H1 (cell line): ENCODE measurements at regions not wholly inside any gene's neighbourhood (a gene's known extent, or its start where the extent isn't known, plus 50 kb on each side); places are given as distances from the start of the nearest gene placed in this dataset.

Experiments used
- CTCF ChIA-PET: fragments of 300-600 bp; sonication (Branson Sonifier 250); formaldehyde crosslinking; loops from one replicate; lab custom pipeline; 2021; ENCODE audit not compliant: partially characterized antibody; lab: Charles Lee
- POLR2A ChIA-PET: fragments of 300-600 bp; sonication (Branson Sonifier 250); formaldehyde crosslinking; loops from one replicate; lab custom pipeline; 2021; ENCODE audit warnings: inconsistent platforms; ENCODE audit not compliant: partially characterized antibody; lab: Charles Lee
- DNase-seq, 2 experiments: peaks; one replicate each; pipeline versions ENCODE4 v3.0.0 to v3.0.0-alpha.2; 2010 to 2022; ENCODE audit warnings: low spot score in 2 of 2, low read depth in 1 of 2, mixed read lengths in 1 of 2
- FAIRE-seq: peaks from 2 replicates; lab custom pipeline; 2011; peaks lifted over from hg19 to GRCh38; lab: Jason Lieb, UNC
- H2AFZ ChIP-seq: 2 replicates; pipeline ENCODE4 v1.8.1; 2012; ENCODE audit warnings: low read length, inconsistent platforms
- H2AK5ac ChIP-seq: 2 replicates; pipeline ENCODE4 v1.6.1; 2013; ENCODE audit warnings: low read depth, low read length
- H2BK120ac ChIP-seq: replicated peaks from 2 replicates; pipeline ENCODE3; 2013; ENCODE audit warnings: low read depth, low read length, inconsistent platforms
- H2BK12ac ChIP-seq: 2 replicates; pipeline ENCODE4 v1.6.1; 2013; ENCODE audit warnings: low read depth, low read length
- H2BK15ac ChIP-seq: 2 replicates; pipeline ENCODE4 v1.6.1; 2013; ENCODE audit warnings: low read length
- H2BK20ac ChIP-seq: 2 replicates; pipeline ENCODE4 v1.6.1; 2013; ENCODE audit warnings: low read length
- H2BK5ac ChIP-seq: 2 replicates; pipeline ENCODE4 v1.6.1; 2013; ENCODE audit warnings: low read depth, low read length
- H3K14ac ChIP-seq: 2 replicates; pipeline ENCODE4 v1.6.1; 2013; ENCODE audit warnings: inconsistent platforms; ENCODE audit not compliant: insufficient read length
- H3K18ac ChIP-seq: 2 replicates; pipeline ENCODE4 v1.6.1; 2013; ENCODE audit warnings: low read length; ENCODE audit errors: extremely low read depth
- H3K23ac ChIP-seq: 2 replicates; pipeline ENCODE4 v1.6.1; 2013; ENCODE audit warnings: inconsistent platforms; ENCODE audit not compliant: insufficient read length
- H3K23me2 ChIP-seq: 2 replicates; pipeline ENCODE4 v1.6.1; 2013; ENCODE audit warnings: low read depth, low read length
- H3K27ac ChIP-seq: 2 replicates; pipeline ENCODE4 v1.6.1; 2011; ENCODE audit warnings: low read depth, low read length, inconsistent platforms
- H3K27me3 ChIP-seq, 4 experiments: replicated peaks in 1 of 4; 1 replicate in 1 of 4; 2 replicates in 3 of 4; pipeline versions ENCODE4 v1.6.1 to v1.8.1; 2011 to 2013; ENCODE audit warnings: low read length in 3 of 4, mild to moderate bottlenecking in 3 of 4, inconsistent platforms in 2 of 4, mixed read lengths in 2 of 4, moderate library complexity in 1 of 4; ENCODE audit not compliant: control insufficient read depth in 3 of 4, insufficient read depth in 3 of 4; ENCODE audit errors: extremely low read depth in 1 of 4
- H3K36me3 ChIP-seq, 4 experiments: 2 replicates each; pipeline versions ENCODE4 v1.6.1 to v1.8.1; 2011 to 2013; ENCODE audit warnings: mild to moderate bottlenecking in 4 of 4, low read length in 3 of 4, moderate library complexity in 2 of 4, control low read depth in 1 of 4, inconsistent platforms in 1 of 4; ENCODE audit not compliant: insufficient read depth in 4 of 4, control insufficient read depth in 2 of 4
- H3K4ac ChIP-seq: replicated peaks from 2 replicates; pipeline ENCODE3; 2013; ENCODE audit warnings: low read length, low read depth, mixed read lengths, inconsistent platforms; ENCODE audit not compliant: insufficient read length
- H3K4me1 ChIP-seq, 4 experiments: replicated peaks in 1 of 4; 1 replicate in 1 of 4; 2 replicates in 3 of 4; pipeline versions ENCODE4 v1.6.1 to v1.8.1; 2011 to 2013; ENCODE audit warnings: low read length in 3 of 4, inconsistent platforms in 2 of 4, mixed read lengths in 1 of 4; ENCODE audit not compliant: insufficient read depth in 4 of 4, control insufficient read depth in 3 of 4
- H3K4me2 ChIP-seq, 2 experiments: 2 replicates each; pipeline versions ENCODE4 v1.6.1 to v1.8.1; 2011 to 2013; ENCODE audit warnings: low read depth in 2 of 2, low read length in 2 of 2, control low read depth in 1 of 2, inconsistent platforms in 1 of 2, mild to moderate bottlenecking in 1 of 2; ENCODE audit not compliant: insufficient read depth in 1 of 2
- H3K4me3 ChIP-seq, 4 experiments: fragments of 200-600, 300-600 bp in 1 of 4; sonication (generic), shearing (Covaris generic), sonication (Bioruptor Twin) in 1 of 4; 2 replicates each; pipeline versions ENCODE4 v1.5.1 to v1.8.1; 2011 to 2016; ENCODE audit warnings: low read length in 4 of 4, low read depth in 3 of 4, control low read depth in 2 of 4, inconsistent platforms in 2 of 4, mild to moderate bottlenecking in 2 of 4, mixed read lengths in 1 of 4, moderate library complexity in 1 of 4; ENCODE audit not compliant: insufficient read depth in 2 of 4; ENCODE audit errors: extremely low read depth in 1 of 4
- H3K56ac ChIP-seq: replicated peaks from 2 replicates; pipeline ENCODE3; 2013; ENCODE audit warnings: low read depth, mild to moderate bottlenecking, mixed read lengths, low read length, inconsistent platforms; ENCODE audit not compliant: insufficient read length
- H3K79me1 ChIP-seq: 2 replicates; pipeline ENCODE4 v1.6.1; 2013; ENCODE audit warnings: low read depth, low read length, control low read depth
- H3K79me2 ChIP-seq, 2 experiments: 2 replicates each; pipeline versions ENCODE4 v1.6.1 to v1.8.1; 2012 to 2013; ENCODE audit warnings: low read length in 2 of 2, mild to moderate bottlenecking in 2 of 2, inconsistent platforms in 1 of 2; ENCODE audit not compliant: insufficient read depth in 2 of 2, control insufficient read depth in 1 of 2
- H3K9ac ChIP-seq, 4 experiments: replicated peaks in 1 of 4; 1 replicate in 1 of 4; 2 replicates in 3 of 4; pipeline versions ENCODE4 v1.6.1 to v1.8.1; 2011 to 2013; ENCODE audit warnings: low read depth in 3 of 4, low read length in 3 of 4, control low read depth in 2 of 4, mild to moderate bottlenecking in 2 of 4, moderate library complexity in 2 of 4, inconsistent platforms in 1 of 4; ENCODE audit errors: extremely low read depth in 1 of 4
- H3K9me3 ChIP-seq, 2 experiments: 2 replicates each; pipeline versions ENCODE4 v1.6.1 to v1.8.1; 2012 to 2013; ENCODE audit warnings: mild to moderate bottlenecking in 2 of 2, moderate library complexity in 2 of 2, control low read depth in 1 of 2, inconsistent platforms in 1 of 2, low read depth in 1 of 2, low read length in 1 of 2, mixed read lengths in 1 of 2; ENCODE audit not compliant: insufficient read depth in 2 of 2
- H4K20me1 ChIP-seq, 2 experiments: replicated peaks in 1 of 2; 2 replicates each; pipeline versions ENCODE3 to v1.8.1; 2011 to 2013; ENCODE audit warnings: inconsistent platforms in 2 of 2, low read length in 2 of 2, mild to moderate bottlenecking in 1 of 2; ENCODE audit not compliant: insufficient read depth in 2 of 2, control insufficient read depth in 1 of 2
- H4K5ac ChIP-seq: 2 replicates; pipeline ENCODE4 v1.6.1; 2013; ENCODE audit warnings: low read length, low read depth, mixed read lengths, inconsistent platforms; ENCODE audit not compliant: insufficient read length
- H4K8ac ChIP-seq: 2 replicates; pipeline ENCODE4 v1.8.0; 2013; ENCODE audit warnings: mild to moderate bottlenecking, moderate library complexity, low read length, inconsistent platforms; ENCODE audit not compliant: insufficient read depth; ENCODE audit errors: extremely low read depth
- H4K91ac ChIP-seq: replicated peaks from 2 replicates; pipeline ENCODE3; 2013; ENCODE audit warnings: low read length, mixed read lengths, inconsistent platforms; ENCODE audit not compliant: insufficient read length
- ASH2L ChIP-seq: fragments of 200-600, 300-600 bp; sonication (generic); IDR thresholded peaks from one replicate; pipeline ENCODE4 v1.7.1; 2017; ENCODE audit warnings: low read length
- EGR1 ChIP-seq: IDR thresholded peaks from 2 replicates; pipeline ENCODE4 v1.6.1; 2011; ENCODE audit warnings: low read depth, low read length, borderline replicate concordance
- GTF2F1 ChIP-seq: IDR thresholded peaks from 2 replicates; pipeline ENCODE4 v1.6.1; 2012; ENCODE audit warnings: low read depth, low read length, improper control_type of control experiment, borderline replicate concordance
- KDM1A ChIP-seq: fragments of 200-600, 300-600 bp; sonication (generic); IDR thresholded peaks from 2 replicates; pipeline ENCODE4 v1.7.1; 2016; ENCODE audit warnings: mild to moderate bottlenecking, low read length, borderline replicate concordance
- NANOG ChIP-seq: IDR thresholded peaks from 2 replicates; pipeline ENCODE4 v1.6.1; 2011; ENCODE audit warnings: low read length, low read depth, mild to moderate bottlenecking, inconsistent platforms; ENCODE audit not compliant: insufficient read depth, poor library complexity, severe bottlenecking
- POU5F1 ChIP-seq: IDR thresholded peaks from 2 replicates; pipeline ENCODE4 v1.6.1; 2011; ENCODE audit warnings: low read depth, mild to moderate bottlenecking, low read length, moderate library complexity
- WGBS, 2 experiments: shearing (Covaris generic) in 1 of 2; methylation state at CpG; one replicate each; pipeline versions ENCODE4 v1.1.6 to v1.1.7; 2013 to 2015; ENCODE audit warnings: low lambda C conversion rate in 2 of 2, mixed read lengths in 2 of 2, inconsistent platforms in 1 of 2, low coverage in 1 of 2, missing lambda C conversion rate in 1 of 2; ENCODE audit not compliant: insufficient replicate concordance in 2 of 2, insufficient coverage in 1 of 2, insufficient read length in 1 of 2; ENCODE audit errors: extremely low coverage in 1 of 2, missing lambda C conversion rate in 1 of 2; 5-methylcytosine and 5-hydroxymethylcytosine counted together

DNA sequence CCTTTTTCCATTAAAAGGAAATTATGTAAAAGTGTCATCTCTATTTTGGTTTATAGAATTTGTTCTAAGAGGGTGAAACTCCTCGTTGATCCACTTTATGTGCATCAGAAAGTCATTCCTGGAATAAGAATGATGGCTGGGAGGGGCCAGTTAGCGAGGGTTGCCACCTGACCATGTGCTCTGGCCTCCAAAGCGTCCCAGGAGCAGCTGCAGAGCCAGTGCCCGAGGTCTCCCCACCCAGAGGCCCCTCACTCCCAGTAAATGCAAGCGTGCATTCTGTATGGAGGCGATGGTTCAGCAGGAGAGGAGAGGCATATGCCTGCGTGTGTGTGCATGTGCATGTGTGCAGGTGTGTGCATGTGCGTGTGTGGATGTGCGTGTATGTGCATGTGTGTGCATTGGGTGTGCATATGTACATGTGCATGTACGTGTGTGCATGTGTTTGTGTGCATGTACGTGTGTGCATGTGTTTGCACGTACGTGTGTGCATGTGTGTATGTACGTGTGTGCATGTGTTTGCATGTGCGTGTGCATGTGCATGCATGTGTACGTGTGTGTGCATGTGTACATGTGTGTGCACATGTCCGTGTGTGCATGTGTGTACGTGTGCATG, 345.8 kb downstream of the TEX29 start:
- H4K5ac ChIP-seq, result peak overlapping the region; percentile 15
- no peak overlapping the region for H3K9ac ChIP-seq
- FAIRE-seq (no peak), DNase-seq (peak in 1 of 2 experiments; percentile 34)
- H3K18ac ChIP-seq, result no peak overlapping the region
- no peak overlapping the region for H2BK20ac ChIP-seq
- H3K4me1 ChIP-seq, result peaks cover 0 to 8% (median 0%) of the 10 kb centered on the region in 4 experiments; a peak in 2 of 7 replicates
- no peaks in the 10 kb centered on the region for H3K79me2 ChIP-seq
- H2BK5ac ChIP-seq, result peak overlapping the region; percentile 67; the same call in 1 of the 2 replicates
- no peak overlapping the region; the same call in 1 of the 2 replicates for H4K8ac ChIP-seq
- peaks cover 0 to 4% of the 10 kb centered on the region in 2 experiments for H4K20me1 ChIP-seq
- peak overlapping the region; percentile 33 for H2BK120ac ChIP-seq
- H3K56ac ChIP-seq, result no peak overlapping the region
- H3K23ac ChIP-seq, result peak overlapping the region; percentile 96
- H3K4ac ChIP-seq, result peak overlapping the region; percentile 97
- H2AK5ac ChIP-seq, result peak overlapping the region; percentile 79; the same call in 1 of the 2 replicates
- no peak for TF ChIP-seq EGR1
- peak; percentile 53; the same call in 1 of the 2 replicates for TF ChIP-seq KDM1A
- TF ChIP-seq GTF2F1, result no peak
- no peak for TF ChIP-seq NANOG
- TF ChIP-seq POU5F1, result no peak
- TF ChIP-seq ASH2L, result no peak
- H3K14ac ChIP-seq, result peak overlapping the region; percentile 31
- no peaks in the 10 kb centered on the region; a peak in 1 of 8 replicates for H3K36me3 ChIP-seq
- CTCF ChIA-PET, result interaction anchor here (0.6 kb wide), 1 partner anchor 396 kb away, joined by 3 read pairs; no protein-coding TSS in a partner anchor
- no peak overlapping the region for H2AFZ ChIP-seq
- H3K27ac ChIP-seq, result no peak overlapping the region
- peak overlapping the region; percentile 85 for H4K91ac ChIP-seq
- H2BK15ac ChIP-seq, result 0 out of 2 replicates have a peak overlapping the region, but pooled peaks have one; percentile 88
- H2BK12ac ChIP-seq, result peak overlapping the region; percentile 82; the same call in 1 of the 2 replicates
- H3K4me2 ChIP-seq, result no peak overlapping the region
- POLR2A ChIA-PET, result no interaction called here
- H3K4me3 ChIP-seq, result no peak overlapping the region
- no peaks in the 10 kb centered on the region; a peak in 1 of 4 replicates for H3K9me3 ChIP-seq
- H3K27me3 ChIP-seq, result no peaks in the 10 kb centered on the region
- peaks cover 3% of the 10 kb centered on the region for H3K23me2 ChIP-seq
- H3K79me1 ChIP-seq, result no peaks in the 10 kb centered on the region
- 84% methylated on average over 18 of the region's 18 CpGs; no CpG with 5 or more reads in 1 of the 2 experiments for WGBS, 2 experiments
